DOHH2 (cell line): ENCODE measurements at regions not wholly inside any gene's neighbourhood (a gene's known extent, or its start where the extent isn't known, plus 50 kb on each side); places are given as distances from the start of the nearest gene placed in this dataset.
"Not testable (repeated sequence)": the region's sequence is repeated elsewhere in the genome, so short reads cannot be mapped to it uniquely, and the experiment has no call there.

ENCODE experiments used
- EZH2phosphoT487 ChIP-seq: fragments of 200-600 bp; sonication (generic); IDR thresholded peaks from 2 replicates; pipeline ENCODE4 v1.6.1; 2017; ENCODE audit warnings: borderline replicate concordance, mild to moderate bottlenecking, antibody characterized with exemption, low read length, moderate library complexity, mixed read lengths
- TF ChIP-seq, protein P1 (sequence below): fragments of 200-600 bp; sonication (generic); IDR thresholded peaks from one replicate; pipeline ENCODE4 v1.5.1; 2014; ENCODE audit warnings: antibody characterized with exemption, mild to moderate bottlenecking, low read depth, low read length; ENCODE audit not compliant: poor library complexity, severe bottlenecking

DNA sequence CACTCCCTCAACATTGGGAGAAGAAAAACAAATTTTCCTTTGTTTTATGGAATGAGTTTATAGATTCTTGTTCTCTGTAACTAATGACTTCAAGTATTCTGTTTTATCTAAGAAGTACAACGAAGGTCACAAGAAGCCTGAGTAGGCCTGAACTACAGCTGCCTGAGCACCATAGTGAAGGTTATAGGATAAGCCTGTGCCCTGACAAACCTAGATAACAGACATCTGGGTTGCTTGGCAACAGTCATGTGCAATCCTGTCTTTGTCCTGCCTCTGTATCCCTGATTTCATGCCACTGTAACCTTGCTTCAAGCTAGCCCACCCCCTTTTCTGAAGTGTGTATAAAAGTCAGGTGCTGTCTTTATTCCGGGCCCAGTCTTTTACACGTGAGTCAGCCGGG lies 520.8 kb downstream of the KCNJ18 start:
- TF ChIP-seq, protein P1, sequence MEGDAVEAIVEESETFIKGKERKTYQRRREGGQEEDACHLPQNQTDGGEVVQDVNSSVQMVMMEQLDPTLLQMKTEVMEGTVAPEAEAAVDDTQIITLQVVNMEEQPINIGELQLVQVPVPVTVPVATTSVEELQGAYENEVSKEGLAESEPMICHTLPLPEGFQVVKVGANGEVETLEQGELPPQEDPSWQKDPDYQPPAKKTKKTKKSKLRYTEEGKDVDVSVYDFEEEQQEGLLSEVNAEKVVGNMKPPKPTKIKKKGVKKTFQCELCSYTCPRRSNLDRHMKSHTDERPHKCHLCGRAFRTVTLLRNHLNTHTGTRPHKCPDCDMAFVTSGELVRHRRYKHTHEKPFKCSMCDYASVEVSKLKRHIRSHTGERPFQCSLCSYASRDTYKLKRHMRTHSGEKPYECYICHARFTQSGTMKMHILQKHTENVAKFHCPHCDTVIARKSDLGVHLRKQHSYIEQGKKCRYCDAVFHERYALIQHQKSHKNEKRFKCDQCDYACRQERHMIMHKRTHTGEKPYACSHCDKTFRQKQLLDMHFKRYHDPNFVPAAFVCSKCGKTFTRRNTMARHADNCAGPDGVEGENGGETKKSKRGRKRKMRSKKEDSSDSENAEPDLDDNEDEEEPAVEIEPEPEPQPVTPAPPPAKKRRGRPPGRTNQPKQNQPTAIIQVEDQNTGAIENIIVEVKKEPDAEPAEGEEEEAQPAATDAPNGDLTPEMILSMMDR: not testable (repeated sequence)
- TF ChIP-seq EZH2phosphoT487: not testable (repeated sequence)
